Stimulated activated naive CD4-positive, alpha-beta T cell treated with Interleukin-2 at 50 U/mL for 16 hours (primary cell): ENCODE measurements at regions not wholly inside any gene's neighbourhood (a gene's known extent, or its start where the extent isn't known, plus 50 kb on each side); places are given as distances from the start of the nearest gene placed in this dataset.

Experiments used
- DNase-seq: peaks from one replicate; lab custom pipeline; 2025; lab: John Stamatoyannopoulos, UW

DNA sequence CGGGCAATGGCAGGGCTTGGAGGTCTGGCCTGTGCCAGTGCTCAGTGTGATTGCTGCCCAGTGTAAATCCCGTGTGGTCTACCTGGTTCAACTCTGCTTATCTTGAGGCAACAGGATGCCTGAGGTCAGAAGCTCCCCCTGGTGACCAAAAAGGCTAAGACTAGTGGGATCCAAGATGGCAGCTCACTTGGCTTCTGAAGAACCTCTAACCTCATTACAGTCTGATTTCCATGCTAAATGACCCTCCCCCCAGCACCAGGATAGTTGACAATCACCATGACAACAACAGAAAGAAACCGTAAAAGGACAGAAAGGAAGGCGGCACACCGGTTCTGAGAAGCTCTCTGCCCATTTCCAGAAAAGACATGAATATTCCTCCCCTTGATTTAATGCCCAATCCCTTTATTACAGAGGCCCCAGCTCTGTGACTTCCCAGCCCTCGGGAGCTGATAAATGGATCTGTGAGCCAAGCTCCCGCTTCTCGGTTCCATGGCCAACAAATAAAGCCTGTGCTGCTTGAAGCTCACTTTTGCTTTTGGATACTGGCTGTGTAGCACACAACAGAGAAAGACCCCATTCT lies 398.4 kb downstream of the CTTN start:
- no peak for DNase-seq

DNA sequence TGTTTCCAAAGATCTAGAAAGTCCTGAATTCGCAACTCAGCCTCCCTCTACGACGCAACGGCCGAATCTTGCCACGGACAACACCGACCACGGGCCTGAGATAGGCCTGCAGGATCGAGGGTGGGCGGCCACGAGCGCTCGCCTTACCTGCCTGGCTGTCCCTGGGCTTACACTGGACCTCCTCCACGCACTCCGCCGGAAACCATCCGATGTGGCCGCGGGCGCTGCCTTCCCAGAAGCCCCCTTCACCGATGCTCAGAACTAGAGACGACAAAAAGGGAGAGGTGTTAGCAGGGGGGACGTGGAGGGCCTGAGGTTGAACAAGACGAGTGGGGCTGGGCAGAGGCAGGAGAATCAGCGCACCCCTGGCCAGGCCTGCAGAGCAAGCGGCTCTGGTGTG lies 400.0 kb downstream of the CTTN start:
- no peak for DNase-seq

DNA sequence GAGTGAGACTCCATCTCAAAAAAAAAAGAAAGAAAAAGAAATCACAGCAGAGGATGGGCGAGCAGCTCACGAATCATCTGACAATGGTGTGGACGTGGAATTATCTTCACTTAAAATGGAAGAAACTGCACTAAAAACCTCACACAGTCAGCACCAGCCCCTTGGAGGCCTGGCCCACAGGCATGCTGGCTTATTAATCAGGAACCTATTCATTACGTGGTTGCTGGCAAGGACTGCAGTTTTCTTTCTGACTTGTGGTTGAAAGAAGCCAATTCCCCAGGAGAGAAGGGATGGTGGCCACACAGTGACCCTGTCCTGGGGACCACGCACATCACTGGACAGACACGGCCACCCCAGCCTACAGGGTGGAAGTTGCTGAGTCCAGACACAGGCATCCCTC lies 401.1 kb downstream of the CTTN start:
- DNase-seq = no peak

DNA sequence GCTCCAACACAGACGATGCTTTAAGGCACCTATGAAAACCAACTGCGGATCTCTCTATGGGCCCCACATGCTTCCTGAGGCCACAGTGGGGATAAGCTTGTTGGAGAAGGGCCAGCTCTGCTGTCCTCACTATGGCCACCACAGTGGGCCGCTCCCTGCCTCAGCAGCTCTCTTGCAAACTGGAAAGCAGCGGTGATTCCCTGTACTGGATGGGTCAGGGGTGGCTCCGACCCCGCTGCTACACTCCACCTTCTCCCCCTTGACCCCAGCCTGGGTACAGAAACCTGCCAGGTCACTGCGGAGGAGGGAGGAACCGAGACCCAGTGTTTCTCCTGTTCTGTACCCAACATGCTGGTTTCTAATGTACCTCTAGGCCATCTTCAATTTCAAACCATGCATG lies 403.9 kb downstream of the CTTN start:
- no peak for DNase-seq

DNA sequence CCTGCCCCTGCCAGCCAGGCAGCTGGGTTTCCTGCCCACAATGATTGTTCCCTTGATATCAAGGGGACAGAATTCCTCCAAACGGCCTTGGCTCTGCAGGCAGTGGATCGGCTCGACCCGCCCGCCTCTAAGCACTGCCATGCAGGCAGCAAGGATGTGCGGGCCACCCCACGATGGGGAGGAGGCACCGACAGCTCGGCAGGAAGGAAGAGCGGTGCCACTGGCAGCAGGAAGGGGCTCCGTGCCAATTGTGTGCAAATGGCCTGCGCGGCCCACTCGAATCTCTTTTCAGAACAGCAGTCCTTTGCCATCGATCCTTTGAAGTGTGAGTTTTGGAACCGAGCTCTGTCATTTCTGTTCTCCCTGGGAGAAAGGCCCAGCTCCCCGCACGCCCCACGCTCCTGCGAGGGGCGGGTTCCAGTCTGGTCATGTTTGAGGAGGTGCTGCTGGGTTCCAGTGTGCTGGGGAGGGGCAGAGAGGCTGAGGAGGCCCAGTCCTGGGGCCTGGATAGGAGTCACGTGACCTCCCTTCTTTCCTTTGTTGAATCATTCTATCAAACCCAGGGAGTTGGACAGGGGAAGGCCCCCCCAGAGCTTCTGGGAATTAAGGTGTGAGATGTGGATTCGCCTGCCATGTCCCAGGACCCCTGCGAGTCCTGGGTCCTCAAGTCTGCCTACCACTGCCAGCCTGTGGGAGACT lies 406.0 kb downstream of the CTTN start:
- DNase-seq = no peak

DNA sequence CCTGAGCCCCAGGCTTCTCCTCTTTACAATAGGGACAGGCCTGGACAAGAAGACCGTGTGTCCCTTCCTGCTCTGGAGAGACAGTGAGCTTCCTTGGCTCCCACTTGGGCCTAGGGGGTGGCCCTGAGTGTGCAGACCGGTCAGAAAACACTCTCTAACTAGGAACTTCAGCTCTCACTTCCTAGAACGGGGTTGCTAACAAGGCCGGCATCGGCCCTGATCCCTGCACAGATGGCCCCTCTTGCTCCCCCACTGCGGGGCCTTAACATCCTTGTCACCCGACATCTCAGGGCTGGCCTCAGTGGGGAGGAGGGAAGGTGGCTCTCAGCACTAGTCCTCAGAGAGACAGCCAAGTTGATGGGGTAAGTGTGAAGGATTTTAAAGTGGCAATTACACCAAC lies 406.9 kb downstream of the CTTN start:
- no peak for DNase-seq

DNA sequence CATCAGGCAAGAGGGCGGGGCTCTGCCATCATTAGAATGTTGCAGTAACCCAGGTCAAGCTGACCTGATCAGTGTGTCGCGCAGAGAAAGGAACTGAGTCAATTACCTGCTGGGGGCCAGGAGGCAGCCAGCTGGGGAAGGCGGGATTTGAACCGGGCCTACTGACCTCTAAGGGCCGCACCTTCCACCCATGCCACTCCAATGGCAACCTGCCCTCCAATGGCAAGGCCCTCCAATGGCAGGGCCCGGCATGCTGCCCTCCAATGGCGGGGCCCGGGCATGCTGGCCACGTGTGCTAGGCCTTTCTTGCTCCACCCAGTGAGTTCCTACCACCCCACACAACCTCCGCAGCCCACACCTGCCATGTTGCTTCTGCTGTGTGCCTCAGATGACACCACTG lies 407.6 kb downstream of the CTTN start:
- no peak for DNase-seq

DNA sequence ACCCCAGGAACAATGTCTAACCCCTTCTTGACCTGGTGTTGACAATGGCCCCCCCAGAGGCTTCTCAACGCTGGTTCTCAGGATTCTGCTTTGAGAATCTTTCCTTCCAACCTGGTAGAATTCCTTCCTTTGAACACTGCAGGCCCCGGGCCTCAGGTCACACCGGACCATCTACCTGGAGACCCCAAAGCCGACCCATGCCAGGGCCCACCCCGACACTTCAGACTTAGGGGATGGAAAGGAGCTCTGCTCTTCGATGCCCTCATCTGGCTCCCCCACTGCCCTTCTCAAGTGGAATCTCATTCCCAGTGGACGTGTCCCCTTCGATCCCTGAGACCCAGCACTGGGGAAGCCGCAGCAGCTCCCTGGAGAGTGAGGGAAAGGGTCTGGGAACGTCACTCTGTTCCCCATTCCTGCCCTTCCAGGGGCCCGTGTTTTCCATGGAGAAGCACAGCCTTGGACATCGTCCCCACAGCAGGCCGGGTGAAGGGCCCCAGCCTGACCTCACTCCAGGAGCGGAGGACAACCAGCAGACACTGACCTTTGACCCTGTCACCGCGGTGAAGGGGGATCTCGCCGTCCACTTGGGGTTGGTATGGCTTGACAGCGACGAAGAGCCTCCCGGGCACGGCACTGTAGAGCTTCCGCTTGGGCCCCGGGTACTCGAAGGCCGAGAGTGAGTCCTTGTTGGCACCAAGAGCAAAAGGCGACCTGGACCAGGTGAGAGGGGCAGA lies 408.3 kb downstream of the CTTN start:
- no peak for DNase-seq

DNA sequence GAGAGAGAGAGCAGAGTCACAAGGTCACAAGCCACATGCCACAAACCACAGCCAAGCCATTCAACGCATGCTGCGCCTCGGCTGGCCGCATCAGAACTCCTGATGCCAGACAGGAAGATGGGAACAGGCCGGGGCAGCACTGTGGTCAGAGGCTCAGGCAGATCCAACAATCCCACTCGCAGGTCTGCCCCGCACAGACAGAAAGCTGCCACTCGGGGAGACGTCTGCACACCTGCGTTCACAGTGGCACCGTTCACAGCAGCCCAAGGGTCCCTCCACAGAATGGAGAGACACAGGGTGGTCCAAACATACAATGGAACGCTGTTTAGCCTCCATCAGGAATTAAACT lies 408.8 kb downstream of the CTTN start:
- DNase-seq = no peak

DNA sequence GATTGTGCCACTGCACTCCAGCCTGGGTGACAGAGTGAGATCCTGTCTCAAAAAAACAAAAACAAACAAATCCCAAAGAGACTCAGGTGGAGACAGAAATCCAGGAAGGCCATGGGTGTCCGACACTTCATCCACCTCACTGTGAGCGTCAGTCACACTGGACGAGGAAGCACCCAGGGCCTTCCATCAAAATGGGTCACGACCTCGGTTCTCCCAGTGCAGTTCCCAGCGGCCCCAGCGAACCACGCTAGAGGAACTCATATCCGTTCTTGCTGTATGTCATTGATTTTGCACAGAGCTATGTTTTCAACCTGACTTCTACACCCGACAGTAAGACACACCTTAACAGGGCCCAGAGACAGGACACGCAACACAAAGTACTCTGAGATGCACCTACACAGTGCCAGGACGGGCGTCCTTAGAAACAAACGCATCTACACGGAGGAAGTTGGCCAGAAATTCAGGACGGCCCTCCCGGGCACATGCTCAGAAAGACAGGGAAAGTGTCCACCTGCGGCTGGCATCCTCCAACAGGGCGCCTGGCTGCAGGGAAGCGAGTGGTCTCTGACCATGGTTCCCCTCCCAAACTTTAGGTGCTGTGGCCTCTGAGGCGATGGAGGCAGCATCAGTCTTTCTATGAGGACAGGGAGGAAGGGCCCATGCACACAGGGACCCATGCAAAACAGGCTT lies 410.5 kb downstream of the CTTN start:
- no peak for DNase-seq

DNA sequence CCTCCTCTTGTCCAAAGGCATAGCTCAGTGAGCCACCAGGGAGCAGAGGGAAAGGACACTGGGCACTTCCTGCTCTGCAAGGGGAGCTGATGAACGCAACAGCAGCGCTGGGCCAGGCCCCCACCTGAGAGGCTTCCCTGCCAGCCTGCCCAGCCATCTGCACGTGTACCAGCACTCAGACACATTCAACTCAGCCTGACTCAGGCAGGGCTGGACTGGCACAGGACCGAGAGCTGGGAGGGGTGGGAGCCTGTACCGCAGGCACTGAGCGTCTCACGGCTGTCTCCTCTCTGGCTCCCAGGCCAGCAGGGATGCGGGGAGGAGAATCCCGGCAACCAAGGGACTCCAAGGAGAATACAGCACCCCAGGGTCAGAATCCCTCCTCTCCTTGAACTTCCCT lies 411.8 kb downstream of the CTTN start:
- DNase-seq = no peak

DNA sequence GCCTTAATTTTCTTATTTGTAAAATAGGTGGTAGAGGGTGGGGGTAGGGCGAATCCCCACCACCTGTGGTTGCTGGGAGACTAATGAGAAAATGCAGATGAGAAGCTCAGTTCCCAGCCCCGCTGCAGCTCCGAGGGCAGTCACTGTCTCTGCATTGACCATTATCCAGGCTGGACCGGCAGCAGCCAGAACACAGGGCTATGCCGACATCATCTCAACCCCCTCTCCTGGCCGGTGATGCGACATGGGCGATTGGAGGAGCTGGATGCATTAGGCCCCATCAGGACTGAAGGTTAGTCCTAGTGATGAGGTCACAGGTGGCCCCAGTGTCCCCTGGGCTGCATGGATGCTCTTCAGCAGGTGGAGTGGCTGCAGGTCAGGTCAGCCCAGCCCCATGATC lies 412.4 kb downstream of the CTTN start:
- no peak for DNase-seq

DNA sequence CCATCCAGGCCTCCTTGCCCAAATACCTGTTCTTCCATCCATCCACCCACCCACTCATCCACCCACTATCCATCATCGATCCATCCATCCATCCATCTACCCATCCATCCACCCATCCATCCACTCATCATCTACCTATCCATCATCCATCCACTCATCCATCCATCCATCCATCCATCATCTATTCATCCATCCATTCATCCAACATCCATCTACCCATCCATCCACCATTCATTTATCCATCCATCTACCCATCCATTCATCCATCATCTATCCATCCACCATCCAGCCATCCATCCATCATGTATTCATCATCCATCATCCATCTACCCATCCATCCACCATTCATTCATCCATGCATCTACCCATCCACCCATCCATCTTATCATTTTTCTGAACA lies 413.2 kb downstream of the CTTN start:
- no peak for DNase-seq

DNA sequence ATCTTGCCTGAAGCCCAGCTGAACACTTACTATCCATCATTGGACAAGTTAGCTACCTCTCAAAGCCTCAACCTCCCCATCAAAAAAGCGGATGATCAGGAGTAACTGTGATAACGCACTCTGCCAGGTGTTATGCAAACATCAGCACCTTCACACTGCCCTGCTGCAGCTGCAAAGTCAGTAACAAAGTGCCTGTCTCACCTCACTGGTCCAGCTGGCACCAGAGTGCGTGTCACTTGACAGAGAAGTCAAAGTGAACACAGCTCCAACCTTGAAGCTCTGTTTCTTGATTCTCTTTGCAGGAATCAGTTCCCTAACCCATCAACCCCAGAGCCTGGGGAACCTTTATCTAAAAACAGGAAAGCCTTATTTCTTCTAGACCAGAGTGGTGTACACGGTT lies 413.6 kb downstream of the CTTN start:
- DNase-seq = no peak

DNA sequence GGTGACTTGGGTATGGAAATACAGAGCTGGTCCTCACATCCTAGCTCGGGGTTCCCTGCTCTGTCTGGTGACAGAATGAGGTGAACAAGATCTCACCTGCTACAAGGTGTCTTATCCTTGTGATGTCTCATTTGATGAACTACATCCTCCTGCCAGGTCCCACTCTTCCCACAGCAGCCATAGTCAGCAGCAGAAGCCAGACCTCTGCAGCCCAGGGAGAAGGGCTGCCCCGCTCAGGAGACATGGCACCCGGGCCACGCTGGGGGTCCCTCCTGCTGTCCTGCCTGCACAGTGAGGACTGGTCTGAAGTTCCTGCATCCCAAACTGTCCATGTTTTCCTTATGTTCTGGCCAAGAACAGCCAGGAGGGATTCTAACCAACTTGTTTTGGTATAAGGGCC lies 414.1 kb downstream of the CTTN start:
- no peak for DNase-seq

DNA sequence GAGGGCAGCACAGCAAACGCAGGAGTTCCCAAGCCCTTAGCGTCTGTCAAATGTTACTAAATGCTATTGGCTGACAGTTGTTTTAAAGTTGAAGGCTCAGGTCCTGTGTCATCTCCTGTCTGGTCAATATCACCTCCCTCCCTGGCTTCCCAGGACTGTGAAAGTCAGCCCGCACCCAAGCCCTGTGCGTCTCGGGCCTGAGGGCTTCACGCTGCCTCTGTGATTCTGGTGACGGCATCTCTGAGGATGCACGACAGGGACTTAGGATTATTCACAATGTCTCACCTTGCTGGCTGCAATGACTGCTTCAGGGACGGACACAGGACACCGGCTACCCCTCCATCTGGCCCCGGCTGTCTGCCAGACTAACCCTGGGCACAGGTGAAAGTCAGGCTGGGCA lies 415.3 kb downstream of the CTTN start:
- DNase-seq = no peak

DNA sequence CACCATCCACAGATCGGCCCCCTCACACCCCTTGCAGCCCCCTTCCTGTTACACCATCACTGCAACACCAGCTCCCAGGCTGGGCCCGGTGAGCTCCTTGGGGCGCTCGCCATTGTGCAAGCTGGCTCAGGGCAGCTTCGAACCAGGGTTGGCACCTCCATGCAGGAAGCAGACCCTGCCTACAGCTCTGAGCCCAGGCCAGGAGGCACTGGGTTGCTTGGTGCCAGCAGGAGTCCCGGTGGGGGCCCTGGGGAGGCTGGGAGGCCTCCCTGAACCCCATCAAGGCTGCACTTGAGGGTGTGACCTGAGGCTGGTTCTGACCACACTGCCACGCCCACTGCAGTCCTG lies 417.1 kb downstream of the CTTN start:
- no peak for DNase-seq

DNA sequence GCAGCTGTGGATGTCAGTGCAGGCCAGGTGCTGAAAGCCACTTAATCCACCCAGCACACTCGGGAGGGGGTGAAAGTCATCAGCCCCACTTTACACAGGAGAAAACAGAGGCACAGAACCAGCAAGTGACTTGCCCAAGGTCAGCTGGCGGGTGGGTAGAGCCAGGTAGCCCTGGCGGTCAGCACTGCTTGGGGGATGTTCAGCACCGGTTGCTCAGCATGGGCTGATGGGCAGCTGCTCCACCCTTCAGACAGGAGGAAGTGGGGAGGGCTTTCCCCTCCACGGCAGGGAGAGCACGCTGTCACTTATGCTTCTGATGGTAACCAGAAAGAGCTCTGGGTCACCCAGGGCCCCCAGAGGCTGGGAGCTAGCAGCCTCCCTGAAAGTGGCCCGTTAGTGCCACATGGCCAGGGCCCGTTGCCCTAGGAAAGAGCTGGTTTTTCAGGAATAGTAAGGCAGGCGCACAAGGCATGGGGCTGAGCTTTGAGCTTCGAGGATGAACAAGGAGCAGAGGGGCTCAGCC lies 417.9 kb downstream of the CTTN start:
- DNase-seq = no peak

DNA sequence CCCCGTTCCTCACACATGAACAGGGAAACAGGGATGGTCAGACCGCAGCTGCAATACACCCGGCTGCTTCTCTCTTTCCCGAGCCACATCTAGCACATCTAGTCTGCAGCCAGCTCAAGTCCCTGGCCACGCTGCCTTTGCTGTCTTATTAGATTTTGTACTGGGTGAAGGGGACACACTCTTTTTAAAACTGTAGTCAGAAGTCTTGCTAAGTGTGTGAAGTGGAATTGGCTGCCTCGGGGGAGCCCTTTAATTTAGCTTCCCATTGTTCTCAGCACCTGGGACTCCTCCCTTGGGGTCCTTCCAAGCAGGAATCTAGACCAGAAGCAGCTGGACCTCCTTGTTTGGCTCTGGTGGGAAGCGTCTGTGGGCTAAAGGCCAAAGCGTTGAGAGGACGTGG lies 420.0 kb downstream of the CTTN start:
- no peak for DNase-seq

DNA sequence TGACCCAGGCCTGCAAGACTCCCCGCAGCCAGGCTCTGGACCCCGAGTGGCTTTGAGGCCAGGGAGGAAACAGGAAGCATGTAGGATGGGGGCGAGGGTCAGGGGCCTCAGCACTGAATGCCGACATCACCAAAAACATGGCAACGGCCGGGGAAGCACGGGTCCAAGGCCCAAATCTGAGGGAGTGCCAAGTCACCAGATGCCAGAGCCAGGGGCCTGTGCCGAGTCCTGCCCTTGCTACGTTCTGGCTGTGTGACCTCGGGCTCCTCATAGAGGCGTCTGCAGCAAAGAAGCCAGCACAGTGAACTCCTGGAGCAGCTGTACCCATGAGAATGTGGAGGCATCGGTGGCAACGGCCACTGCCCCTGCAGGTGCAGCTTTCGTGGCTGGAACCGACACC lies 420.7 kb downstream of the CTTN start:
- DNase-seq = no peak

DNA sequence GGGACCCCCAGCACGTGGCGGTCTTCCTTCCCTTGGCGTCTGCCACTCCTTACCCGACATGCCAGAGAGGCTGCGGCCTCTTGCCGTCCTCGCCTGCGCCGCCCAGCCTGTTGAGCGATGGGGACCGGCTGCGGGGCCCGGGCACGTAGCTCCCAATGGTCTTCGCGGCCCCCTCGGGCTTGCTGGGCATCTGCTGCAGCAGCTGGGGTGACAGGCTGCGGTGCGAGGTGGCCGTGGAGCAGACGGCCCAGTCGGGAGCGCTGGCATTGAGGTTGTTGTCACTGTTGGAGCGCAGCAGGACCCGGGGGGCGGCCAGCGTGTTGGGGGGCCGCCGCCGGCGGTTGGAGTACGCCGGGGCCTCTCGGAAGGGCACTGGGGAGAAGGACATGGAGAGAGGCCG lies 422.0 kb downstream of the CTTN start:
- DNase-seq = no peak

DNA sequence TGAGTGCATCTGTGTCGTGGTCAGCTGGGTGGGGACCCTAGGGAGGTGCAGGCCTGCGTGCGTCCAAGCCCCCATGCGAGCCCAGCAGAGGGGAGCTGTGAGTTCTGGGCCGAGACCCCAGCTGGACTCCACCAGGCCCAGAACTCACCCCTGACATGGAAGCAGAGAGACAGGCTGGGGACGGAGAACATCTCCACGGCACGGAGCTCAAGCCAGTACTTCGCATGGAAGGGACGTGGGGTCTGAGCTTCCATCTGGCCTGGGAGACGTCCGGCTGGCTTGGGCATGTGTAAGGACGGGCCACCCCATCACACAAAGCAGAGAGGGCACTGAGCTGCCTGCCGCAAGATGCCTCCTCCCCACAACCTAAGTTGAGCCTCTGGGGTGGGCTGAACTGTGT lies 422.4 kb downstream of the CTTN start:
- DNase-seq = no peak

DNA sequence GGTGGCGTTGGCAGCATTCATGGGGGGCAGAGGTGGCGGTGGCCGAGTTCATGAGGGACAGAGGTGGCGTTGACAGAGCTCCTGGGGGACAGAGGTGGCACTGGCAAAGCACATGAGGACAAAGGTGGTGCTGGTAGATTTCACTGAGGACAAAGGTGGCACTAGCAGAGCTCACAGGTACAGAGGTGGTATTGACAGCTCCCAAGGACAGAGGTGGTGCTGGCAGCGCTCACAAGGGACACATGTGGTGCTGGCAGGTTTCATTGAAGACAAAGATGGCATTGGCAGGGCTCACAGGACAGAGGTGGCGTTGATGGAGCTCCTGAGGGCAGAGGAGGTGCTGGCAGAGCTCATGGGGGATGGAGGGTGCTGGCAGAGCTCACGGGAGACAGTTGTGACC lies 425.4 kb downstream of the CTTN start:
- no peak for DNase-seq
